22Rv1 (cell line): ENCODE measurements at regions not wholly inside any gene's neighbourhood (a gene's known extent, or its start where the extent isn't known, plus 50 kb on each side); places are given as distances from the start of the nearest gene placed in this dataset.

Experiments used
- ZFX ChIP-seq: fragments of 450-650 bp; IDR thresholded peaks from 2 replicates; pipeline ENCODE4 v1.6.1; 2017; ENCODE audit warnings: antibody characterized with exemption, borderline replicate concordance
- TF ChIP-seq, protein P1 (sequence below): fragments of 450-650 bp; IDR thresholded peaks from 2 replicates; pipeline ENCODE4 v1.5.1; 2017; ENCODE audit warnings: mild to moderate bottlenecking

DNA sequence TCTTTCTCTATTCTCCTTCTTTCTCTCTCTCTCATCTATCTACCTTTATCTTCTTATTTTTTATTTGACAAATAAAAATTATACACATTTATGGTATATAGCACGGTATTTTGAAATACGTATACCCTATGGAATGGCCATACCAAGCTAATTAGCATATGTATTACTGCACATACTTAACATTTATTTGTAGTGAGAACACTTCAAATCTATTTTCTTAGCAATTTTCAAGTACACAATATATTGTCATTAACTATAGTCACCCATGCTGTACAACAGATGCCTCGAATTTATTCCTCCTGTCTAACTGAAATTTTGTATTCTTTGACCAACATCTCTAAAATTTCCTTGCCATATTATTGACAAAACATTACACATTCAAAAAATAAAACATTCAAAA is 447.1 kb downstream of the MIAT start:
- TF ChIP-seq, protein P1, sequence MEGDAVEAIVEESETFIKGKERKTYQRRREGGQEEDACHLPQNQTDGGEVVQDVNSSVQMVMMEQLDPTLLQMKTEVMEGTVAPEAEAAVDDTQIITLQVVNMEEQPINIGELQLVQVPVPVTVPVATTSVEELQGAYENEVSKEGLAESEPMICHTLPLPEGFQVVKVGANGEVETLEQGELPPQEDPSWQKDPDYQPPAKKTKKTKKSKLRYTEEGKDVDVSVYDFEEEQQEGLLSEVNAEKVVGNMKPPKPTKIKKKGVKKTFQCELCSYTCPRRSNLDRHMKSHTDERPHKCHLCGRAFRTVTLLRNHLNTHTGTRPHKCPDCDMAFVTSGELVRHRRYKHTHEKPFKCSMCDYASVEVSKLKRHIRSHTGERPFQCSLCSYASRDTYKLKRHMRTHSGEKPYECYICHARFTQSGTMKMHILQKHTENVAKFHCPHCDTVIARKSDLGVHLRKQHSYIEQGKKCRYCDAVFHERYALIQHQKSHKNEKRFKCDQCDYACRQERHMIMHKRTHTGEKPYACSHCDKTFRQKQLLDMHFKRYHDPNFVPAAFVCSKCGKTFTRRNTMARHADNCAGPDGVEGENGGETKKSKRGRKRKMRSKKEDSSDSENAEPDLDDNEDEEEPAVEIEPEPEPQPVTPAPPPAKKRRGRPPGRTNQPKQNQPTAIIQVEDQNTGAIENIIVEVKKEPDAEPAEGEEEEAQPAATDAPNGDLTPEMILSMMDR = no peak
- no peak for TF ChIP-seq ZFX
